RWPE1 (cell line): ENCODE measurements at regions not wholly inside any gene's neighbourhood (a gene's known extent, or its start where the extent isn't known, plus 50 kb on each side); places are given as distances from the start of the nearest gene placed in this dataset.

Source experiments
- CTCF ChIA-PET: fragments of 350-600 bp; sonication (Branson Sonifier 250); formaldehyde crosslinking; extraction: SDS; loops from one replicate; lab custom pipeline; 2021; lab: Yijun Ruan, JAX
- POLR2A ChIA-PET: fragments of 400-600 bp; formaldehyde crosslinking; extraction: SDS; loops from one replicate; lab custom pipeline; 2020; ENCODE audit warnings: antibody characterized with exemption; ENCODE audit not compliant: low non-redundant PET; lab: Yijun Ruan, JAX
- DNase-seq: peaks from one replicate; pipeline ENCODE4 v3.0.0; 2012; ENCODE audit warnings: low spot score
- H3K27ac ChIP-seq: fragments of 450-650 bp; 2 replicates; pipeline ENCODE4 v1.5.1; 2017
- CTCF ChIP-seq: fragments of 450-650 bp; conservative IDR thresholded peaks from 2 replicates; pipeline ENCODE4 v1.5.1; 2017; ENCODE audit warnings: low read depth, mild to moderate bottlenecking

DNA sequence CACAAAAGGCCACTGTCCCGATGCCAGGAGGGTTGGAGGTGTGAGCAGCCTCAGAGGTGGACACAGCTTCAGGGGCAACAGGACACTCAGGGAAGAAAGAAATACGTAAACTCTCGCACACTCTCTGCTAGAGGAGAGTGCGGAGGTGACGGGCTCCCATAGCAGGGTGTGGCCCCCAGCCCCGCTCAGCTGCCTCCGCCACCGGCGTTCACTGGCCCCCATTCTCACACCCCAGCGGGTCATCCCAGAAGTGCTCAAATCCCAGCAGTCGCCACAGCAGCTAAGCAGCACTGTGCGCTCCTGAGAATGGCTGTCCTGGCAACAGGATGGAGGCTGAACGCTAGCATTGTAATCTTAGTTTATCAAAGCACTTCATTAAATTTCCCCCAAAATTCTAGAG, 315.6 kb upstream of the SALL3 start:
- DNase-seq, result no peak
- TF ChIP-seq CTCF, result no peak
- H3K27ac ChIP-seq, result no peak overlapping the region
- ChIA-PET POLR2A (no interaction called here), CTCF (no interaction called here)

DNA sequence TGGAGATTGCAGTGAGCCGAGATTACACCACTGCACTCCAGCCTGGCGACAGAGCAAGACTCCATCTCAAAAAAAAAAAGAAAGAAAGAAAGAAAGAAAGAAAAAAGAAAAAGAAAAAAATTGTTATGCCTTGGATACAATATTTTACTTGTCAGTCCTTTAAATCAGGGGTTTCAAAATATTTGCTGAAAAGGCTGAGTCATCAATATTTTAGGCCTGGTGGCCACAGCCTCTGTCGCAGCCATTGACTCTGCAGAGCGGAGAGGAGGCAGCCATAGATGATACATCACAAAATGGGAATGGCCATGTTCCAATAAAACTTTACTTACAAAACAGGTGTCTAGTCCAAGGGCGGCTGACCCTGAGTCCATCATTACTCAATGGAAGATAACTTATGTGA, 314.8 kb upstream of the SALL3 start:
- no peak for DNase-seq
- ChIA-PET CTCF (no interaction called here), POLR2A (no interaction called here)
- TF ChIP-seq CTCF, result no peak
- no peak overlapping the region for H3K27ac ChIP-seq

- no peak for DNase-seq
- POLR2A ChIA-PET, result no interaction called here
- CTCF ChIA-PET, result no interaction called here
- H3K27ac ChIP-seq, result no peak overlapping the region
- no peak for TF ChIP-seq CTCF
Observed at GRCh38 chr18:78665644-78666043, 314.0 kb upstream of the SALL3 start.

DNA sequence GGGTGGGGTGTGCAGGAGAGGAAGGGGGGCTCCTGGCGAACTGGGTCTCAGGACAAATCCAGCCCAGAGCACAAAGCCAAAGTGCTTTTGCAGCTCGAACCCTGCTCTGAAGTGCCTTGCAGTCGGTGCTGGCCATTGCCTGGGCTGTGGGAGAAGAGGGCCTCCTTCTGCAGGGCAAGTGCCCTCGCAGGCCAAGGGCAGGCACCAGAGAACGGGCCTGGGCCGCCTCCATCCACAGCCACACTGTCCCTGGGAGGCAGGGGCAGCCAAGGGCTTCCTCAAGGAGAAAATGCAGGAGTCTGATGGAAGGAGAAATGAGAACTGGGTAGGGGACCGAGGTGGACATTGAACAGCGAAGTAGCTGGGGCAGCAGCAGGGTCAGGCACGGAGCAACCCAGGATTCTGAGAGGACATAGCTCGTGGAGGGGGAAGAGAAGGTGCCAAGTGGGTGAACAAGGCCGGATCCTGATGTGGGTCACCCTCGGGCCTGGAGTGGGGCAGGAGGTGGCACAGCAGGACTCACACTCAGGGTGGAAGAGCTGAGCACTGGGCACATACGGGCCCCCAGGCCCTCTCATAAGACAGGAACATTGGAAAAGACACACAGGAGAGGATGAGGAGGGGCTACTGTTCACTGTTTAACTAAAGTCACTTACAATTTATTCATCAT, 312.8 kb upstream of the SALL3 start:
- no peak overlapping the region for H3K27ac ChIP-seq
- no peak for TF ChIP-seq CTCF
- no peak for DNase-seq
- POLR2A ChIA-PET, result no interaction called here
- CTCF ChIA-PET, result interaction anchor here (0.6 to 0.7 kb wide), 2 partner anchors 79 to 260 kb away, joined by 4 read pairs; no protein-coding TSS in a partner anchor

DNA sequence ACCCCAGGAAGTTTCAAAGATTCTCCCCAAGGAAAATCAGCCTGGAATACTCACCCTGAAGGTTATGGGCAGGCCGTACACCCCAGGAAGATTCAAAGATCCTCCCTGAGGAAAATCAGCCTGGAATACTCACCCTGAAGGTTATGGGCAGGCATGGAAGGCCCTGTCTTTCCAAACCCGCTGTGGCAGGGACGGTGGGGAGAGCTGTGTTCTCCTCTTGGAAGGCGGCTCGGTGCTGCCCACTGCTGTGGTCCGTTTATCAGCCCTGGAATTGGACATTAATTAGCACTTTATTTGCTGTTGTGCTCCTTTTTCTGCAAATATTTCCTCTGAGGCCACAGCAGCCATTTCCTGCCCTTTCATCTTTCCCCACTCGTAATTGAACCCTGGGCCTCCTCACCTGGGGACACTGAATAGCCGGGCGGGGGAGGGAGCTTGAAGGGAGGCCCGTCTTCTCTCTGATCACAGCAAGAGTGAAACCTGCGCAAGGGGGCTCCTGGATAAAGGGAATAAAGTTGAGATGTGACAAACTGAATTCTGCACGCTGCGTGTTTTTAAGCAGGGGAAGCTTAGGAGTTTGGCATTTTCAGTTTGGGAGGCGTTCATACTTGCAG, 308.7 kb upstream of the SALL3 start:
- no peak overlapping the region for H3K27ac ChIP-seq
- TF ChIP-seq CTCF, result no peak
- POLR2A ChIA-PET, result no interaction called here
- CTCF ChIA-PET, result no interaction called here
- DNase-seq, result no peak

DNA sequence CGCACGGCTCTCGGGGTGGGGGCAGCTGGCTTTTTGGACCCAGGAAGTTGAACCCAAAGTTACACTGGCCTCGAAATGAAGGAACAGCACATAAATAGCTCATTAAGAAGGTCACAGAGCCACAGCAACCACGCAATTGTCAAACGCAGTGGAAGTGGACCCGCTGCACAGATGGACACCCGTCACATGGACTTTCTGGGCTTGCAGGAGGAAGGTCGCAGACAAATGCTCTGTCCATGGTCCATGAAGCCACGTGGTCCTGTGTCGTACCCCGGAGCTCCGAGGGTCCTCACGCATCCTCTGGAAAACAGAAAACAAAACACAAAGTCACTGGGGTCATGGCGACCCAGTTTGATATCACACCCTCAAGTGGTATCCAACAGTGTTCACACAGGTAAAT, 308.1 kb upstream of the SALL3 start:
- ChIA-PET CTCF (no interaction called here), POLR2A (no interaction called here)
- no peak overlapping the region for H3K27ac ChIP-seq
- no peak for DNase-seq
- TF ChIP-seq CTCF, result no peak
